ENCODE measurements at regions not wholly inside any gene's neighbourhood (a gene's known extent, or its start where the extent isn't known, plus 50 kb on each side); places are given as distances from the start of the nearest gene placed in this dataset.

DNA sequence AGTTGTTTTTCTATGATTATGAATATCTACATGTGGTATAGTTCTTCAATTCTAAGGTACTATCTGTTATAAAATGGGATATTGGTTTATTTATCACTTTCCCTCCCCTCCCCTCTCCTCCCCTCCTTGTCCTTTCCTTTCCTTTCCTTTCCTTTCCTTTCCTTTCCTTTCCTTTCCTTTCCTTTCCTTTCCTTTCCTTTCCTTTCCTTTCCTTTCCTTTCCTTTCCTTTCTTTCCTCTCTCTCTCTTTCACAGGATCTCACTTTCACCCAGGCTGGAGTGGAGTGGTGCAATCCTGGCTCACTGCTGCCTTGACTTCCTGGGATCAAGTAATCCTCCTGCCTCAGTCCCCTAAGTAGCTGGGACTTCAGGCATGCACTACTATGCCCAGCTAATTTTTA lies 466.8 kb downstream of the DMAC1 start (continued):
- TF ChIP-seq BACH1 (IDR thresholded peaks at IDR 0.05; ENCODE audit: low read length) (no peak), SP2 (IDR thresholded peaks at IDR 0.05; ENCODE audit: low read length) (no peak), NRF1 (IDR thresholded peaks at IDR 0.05; ENCODE audit: low read depth, low read length) (no peak)

Measured in H1 (cell line).